HG03039 (cell line): ENCODE measurements at regions not wholly inside any gene's neighbourhood (a gene's known extent, or its start where the extent isn't known, plus 50 kb on each side); places are given as distances from the start of the nearest gene placed in this dataset.
"Not testable (repeated sequence)": the region's sequence is repeated elsewhere in the genome, so short reads cannot be mapped to it uniquely, and the experiment has no call there.

Experiments used
- ATAC-seq: cut with Tn5 transposase; IDR thresholded peaks from one replicate; pipeline ENCODE4 v1.9.1; 2021; ENCODE audit warnings: mild to moderate bottlenecking, moderate library complexity; ENCODE audit not compliant: unreplicated experiment

- ATAC-seq, result no peak
Measured at GRCh38 chr4:30868111-30868895, 148.1 kb downstream of the PCDH7 start.

- not testable (repeated sequence) for ATAC-seq
Measured at GRCh38 chr4:30869387-30869786, 149.2 kb downstream of the PCDH7 start.

DNA sequence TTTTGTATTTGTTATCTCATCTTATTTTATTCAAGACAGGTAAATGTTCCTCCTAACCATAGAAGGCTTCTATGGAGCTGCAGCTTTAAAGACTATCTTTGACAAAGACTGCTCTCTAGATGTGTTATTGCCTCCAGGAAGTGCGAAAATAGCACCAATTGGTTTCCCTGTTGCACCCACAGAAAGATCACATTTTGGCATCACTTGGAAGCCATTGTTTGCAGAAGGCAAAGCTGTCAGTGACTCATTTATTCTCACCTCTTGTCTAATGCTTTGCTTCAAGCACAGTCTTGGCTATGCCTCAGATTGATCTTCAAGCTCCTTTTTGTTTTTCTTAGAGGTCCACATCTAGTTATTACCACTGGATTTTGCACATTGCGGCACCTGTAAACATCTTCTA lies 150.3 kb downstream of the PCDH7 start:
- ATAC-seq, result no peak

DNA sequence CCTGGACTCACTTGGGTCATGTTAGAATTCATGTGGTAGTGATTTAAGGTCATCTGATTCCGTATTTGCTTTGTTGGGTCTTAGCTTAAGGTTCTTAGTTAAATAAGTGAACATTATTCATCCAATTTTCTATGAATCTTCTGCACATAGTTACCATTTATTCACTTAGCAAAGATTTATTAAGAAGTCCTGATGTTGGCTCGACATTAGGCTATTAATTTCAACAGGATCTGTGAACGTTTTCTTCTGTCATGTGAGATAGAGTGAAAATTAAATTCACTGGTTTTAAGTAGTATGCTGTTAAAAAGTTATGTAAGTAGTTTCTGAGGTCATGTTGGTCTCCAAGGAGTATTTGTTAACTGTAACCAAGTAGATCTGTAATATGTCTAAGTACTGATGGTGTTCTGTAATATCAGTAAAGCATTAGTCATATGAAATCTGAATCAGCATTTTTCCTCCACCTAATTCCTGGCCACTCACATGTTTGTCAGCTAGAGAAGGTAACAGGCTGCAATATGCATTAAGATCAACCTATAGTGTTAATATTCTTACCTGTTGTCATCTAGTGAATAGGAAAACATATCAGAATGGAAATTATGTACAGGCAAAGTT lies 155.6 kb downstream of the PCDH7 start:
- ATAC-seq, result no peak

DNA sequence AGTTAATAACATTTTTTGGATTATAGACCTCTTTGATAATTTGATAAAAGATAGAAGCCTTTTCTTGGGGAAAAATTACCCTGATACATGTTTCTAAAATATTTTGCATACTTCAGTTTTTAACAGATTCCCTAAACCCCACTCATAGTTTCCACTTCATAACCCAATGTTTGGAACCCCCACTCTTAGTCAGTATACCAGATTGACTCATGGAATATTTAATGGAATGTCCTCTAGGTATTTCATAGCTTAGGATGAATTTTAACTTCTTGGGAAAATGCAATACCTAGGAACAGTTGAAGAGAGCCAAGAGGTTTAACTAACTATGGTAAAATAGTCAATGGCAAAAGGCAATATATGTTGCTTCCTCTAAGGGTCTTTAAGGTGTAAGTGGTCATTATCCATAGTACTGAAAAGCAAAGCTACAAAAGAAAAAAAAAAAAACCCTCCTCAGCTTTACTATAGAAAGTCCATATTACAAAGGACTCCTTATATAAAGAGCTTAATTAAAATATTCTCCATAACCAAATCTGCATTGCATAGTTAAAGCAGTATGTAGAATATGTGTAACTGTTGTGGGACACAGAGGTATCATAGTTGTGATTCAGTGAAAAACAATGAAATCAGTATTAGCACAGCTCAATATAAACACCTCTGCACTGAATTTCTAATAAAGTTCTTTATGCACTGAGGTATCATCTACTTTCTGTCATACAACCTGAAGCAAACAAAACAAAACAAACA lies 159.9 kb downstream of the PCDH7 start:
- ATAC-seq, result no peak

DNA sequence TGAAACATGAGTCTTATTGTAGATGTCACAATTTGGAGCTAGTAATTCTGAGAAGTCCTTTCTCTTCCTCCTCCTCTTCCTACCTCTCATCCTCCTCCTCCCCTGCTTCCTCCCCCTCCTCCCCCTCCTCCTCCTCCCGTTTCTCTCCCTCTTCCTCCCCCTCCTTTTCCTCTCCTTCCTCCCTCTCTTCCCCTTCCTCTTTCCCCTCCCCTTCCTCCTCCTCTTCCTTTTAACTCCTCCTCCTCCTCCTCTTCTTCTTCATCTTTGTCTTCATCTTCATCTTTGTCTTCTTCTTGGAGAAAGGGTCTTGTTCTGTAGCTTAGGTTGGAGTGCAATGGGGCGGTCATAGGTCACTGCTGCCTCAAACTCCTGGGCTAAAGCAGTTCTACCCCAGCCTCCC lies 161.8 kb downstream of the PCDH7 start:
- no peak for ATAC-seq

GRCh38 chr4:30882443-30882842 lies 162.3 kb downstream of the PCDH7 start:
- no peak for ATAC-seq

- no peak for ATAC-seq
Measured at GRCh38 chr4:30882995-30883675, 163.0 kb downstream of the PCDH7 start.

DNA sequence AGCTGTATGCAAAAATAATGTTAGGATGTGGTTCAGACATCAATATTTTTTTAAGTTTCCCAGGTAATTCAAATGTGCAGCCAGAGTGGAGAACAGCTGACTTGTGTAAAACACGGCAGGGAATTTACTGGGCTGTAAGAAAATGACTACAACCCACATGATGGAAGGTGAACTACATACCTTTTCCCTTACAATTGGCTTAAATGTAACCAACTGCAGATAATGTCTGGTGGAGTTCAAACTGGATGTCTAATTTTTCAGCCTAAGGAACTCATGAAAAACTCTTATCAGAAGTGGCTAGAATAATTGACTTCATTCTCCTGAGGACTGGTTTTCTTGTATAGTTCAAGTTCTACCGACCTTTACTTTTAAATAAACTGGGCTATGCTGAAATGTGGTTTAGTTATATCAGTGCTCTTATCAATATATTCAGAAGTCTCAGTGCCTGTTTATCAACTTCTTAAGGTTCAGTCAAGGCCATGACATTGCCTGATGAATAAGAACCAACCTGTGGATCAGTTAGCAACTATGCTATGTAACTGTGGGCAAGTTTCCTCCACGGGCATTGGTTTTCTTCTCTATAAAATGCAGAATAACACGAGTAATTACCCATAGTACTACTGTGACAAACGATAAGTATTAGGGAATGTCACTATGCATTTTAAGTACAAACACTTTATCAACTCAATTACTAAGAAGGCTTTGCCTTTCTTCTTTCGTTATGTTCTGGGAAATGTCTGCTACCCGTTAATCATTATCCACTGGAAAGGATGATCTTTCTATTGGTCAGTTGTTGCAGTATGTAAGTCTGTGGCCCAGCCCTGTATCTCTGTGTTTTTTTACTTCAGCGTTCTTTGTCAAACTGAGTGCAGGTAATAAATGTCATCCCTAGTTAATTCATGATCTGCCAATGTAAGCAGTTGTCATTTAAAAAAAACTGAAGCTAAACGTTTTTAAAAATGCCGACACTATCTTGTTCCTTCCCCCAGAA lies 181.6 kb downstream of the PCDH7 start:
- no peak for ATAC-seq

DNA sequence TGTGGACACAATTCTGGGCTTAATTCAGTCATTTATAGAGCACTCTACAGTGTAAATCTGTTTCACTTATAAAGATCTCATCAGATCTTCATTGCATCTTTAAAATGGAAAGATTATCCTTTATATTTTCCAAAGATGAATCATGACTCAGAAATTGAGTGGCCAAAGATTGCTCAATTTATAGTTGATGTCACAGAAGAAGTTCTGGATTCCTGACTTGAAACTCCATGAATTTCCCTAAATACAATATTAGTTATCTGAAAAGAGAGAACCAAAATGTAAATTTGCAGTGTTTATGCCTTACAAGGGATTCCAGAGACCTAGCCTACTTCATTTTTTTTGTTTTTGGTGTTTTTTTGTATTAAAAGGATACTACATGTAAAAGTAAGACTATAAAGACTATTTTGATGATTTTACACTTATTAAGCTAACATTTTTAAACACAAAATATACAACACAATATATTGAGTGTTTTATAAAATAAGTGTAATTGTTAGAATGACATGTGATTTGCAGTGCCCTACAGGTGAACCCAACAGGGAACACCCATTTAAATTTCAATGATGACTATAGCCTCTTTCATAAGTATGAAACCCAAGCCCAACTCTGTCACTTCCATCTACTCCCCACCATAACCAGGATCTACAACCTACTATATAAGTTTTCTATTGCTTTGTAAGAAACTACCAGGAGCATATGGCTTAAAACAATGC lies 183.5 kb downstream of the PCDH7 start:
- no peak for ATAC-seq

DNA sequence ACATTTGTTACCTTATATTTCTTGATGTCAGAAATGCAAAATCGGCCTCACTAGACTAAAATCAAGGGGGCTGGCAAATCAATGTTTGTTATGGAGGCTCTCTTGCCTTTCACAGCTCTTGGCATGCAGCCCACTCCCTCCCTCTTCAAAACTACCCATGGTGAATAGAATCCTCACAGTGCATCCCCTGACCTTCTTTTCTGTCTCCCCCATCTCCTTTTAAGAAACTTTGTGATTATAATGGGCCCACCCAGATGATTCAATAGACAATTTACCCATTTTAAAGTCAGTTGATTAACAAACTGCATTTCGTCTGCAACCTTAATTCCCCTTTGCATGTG lies 184.0 kb downstream of the PCDH7 start:
- no peak for ATAC-seq

DNA sequence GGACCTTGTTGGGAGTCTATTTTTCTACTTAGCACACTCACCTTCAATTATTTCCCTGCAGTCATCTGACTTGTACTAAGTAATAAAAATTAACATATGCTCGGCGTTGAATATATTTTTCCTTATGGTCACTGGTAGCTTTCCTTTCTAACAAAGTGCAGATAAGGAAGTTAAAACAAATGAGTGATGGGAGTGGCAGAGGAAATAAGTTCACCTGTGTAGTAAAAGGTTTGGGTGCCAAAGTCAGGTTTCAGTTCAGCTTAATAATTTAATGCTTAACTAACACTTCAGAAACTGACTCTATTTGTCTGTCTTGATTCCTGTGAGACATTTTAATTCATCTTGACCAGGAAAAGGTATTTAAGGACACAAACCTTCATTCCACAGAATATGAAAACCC lies 184.4 kb downstream of the PCDH7 start:
- no peak for ATAC-seq

DNA sequence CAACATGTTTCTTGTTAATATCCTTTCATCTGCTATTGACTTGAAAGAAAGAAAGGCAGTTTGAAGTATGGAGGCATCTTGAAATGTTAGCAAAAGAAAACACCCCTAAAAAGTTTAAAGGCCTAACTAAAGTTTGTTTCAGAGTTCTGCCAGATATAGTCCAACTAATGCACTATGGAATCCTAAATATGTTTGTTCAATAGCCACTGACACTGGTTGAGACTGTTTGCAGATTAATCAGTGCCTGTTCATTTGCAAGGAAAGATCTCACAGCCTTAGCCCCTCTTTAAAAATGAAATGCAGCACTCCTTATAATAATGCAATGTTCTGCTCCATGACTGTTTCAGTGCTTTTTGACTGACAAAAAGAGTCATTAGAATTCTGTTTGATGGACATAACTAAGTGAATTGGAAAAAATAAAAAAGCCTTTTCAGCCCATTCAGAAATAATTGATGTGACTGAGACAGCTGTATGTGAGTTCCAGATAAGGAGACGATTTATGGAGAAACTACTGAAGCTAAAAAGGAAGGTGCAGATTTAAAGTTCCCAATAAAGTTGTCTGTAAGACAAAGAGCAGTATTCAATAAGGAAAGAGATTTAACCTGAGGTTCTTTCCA lies 192.0 kb downstream of the PCDH7 start:
- ATAC-seq, result no peak

- ATAC-seq, result no peak
Measured at GRCh38 chr4:30916337-30917274, 196.4 kb downstream of the PCDH7 start.

GRCh38 chr4:30917946-30918345 lies 197.8 kb downstream of the PCDH7 start:
- no peak for ATAC-seq

DNA sequence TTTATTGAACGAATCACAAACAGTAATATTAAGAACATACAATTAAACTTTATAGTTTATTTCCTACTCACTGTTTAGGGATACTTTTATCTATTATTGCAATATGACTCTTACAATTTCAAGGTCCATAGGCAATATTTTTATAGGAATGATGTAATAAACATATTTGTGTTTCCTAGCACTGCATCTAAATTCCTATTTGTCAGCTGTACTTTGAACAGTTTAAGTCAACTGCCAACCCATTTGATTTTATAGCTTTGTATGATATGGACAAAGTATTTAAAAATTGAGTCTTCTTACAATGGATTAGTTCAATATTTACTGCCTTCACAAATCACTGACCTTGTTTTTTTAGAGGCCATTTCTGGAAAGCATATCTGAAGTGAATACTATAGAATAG lies 199.3 kb downstream of the PCDH7 start:
- ATAC-seq, result no peak

DNA sequence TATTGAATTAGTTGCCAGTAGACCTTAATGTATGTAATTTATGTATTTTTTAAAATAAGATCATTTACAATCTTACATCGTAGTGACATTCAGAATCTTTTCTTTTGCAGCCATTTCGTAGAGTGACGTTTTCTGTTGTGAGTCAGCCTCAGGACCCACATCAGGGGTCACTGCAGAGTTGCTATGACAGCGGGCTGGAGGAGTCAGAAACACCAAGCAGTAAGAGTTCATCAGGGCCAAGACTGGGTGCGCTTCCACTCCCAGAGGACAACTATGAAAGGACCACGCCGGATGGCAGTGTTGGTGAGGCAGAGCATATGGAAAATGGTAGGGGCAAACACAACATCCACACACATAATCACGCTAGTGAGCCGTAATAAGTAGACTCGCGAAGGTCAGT lies 199.9 kb downstream of the PCDH7 start:
- ATAC-seq, result no peak

DNA sequence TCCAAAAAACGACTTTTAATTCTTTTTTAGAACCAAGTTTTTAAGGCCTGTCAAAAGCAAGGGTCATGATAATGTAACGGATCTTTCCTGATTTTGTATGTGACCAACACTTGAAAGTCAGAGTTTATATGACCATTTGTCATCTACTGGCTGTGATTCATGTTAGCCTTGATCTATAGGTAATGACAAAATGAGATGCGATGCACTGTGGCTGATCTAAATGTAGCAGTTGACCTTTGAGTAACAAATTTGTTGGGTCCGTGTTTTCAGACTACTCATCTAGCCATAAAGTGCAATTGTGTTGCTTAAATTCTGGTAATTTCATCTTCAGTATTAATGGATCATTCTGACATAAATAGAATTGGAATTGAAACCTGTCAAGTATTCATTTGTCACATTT lies 202.5 kb downstream of the PCDH7 start:
- ATAC-seq, result no peak
